SK-N-SH (cell line): ENCODE measurements at regions not wholly inside any gene's neighbourhood (a gene's known extent, or its start where the extent isn't known, plus 50 kb on each side); places are given as distances from the start of the nearest gene placed in this dataset.
"Not testable (repeated sequence)": the region's sequence is repeated elsewhere in the genome, so short reads cannot be mapped to it uniquely, and the experiment has no call there.

Experiments
- CTCF ChIA-PET: fragments of 300-600, 350-600 bp; formaldehyde crosslinking; extraction: SDS; loops from one replicate; lab custom pipeline; 2021; lab: Yijun Ruan, JAX
- POLR2A ChIA-PET: fragments of 350-600 bp; sonication (Branson Sonifier 250); formaldehyde crosslinking; extraction: SDS; loops from one replicate; lab custom pipeline; 2020; ENCODE audit warnings: antibody characterized with exemption, inconsistent platforms; lab: Yijun Ruan, JAX
- DNase-seq: peaks from one replicate; pipeline ENCODE4 v3.0.0; 2012
- H2AFZ ChIP-seq: fragments of 200-600 bp; sonication (generic); 2 replicates; pipeline ENCODE4 v1.8.1; 2016; ENCODE audit warnings: antibody characterized with exemption, mild to moderate bottlenecking, low read depth
- H3F3A ChIP-seq: fragments of 200-600 bp; sonication (generic); replicated peaks from 2 replicates; pipeline ENCODE3; 2016; ENCODE audit warnings: antibody characterized with exemption, mild to moderate bottlenecking; ENCODE audit not compliant: insufficient read depth
- H3K27ac ChIP-seq, 2 experiments: fragments of 200-500 bp in 1 of 2; fragments of 200-600 bp in 1 of 2; sonication (Bioruptor generic) in 1 of 2; sonication (generic), shearing (Covaris generic) in 1 of 2; 2 replicates each; pipeline versions ENCODE4 v1.5.1 to v1.6.1; 2014 to 2016; ENCODE audit warnings: low read depth in 2 of 2, inconsistent platforms in 1 of 2, low read length in 1 of 2, mild to moderate bottlenecking in 1 of 2, mixed read lengths in 1 of 2
- H3K27me3 ChIP-seq: fragments of 200-600 bp; sonication (generic), shearing (Covaris generic); 2 replicates; pipeline ENCODE4 v1.6.1; 2016; ENCODE audit warnings: mixed run types; ENCODE audit not compliant: insufficient read depth
- H3K36me3 ChIP-seq, 2 experiments: fragments of 200-500 bp in 1 of 2; fragments of 200-600 bp in 1 of 2; sonication (Bioruptor generic) in 1 of 2; sonication (generic) in 1 of 2; replicated peaks in 1 of 2; 2 replicates each; pipeline versions ENCODE3 to v1.5.1; 2014 to 2016; ENCODE audit warnings: low read length in 1 of 2, mild to moderate bottlenecking in 1 of 2; ENCODE audit not compliant: insufficient read depth in 2 of 2, control insufficient read depth in 1 of 2
- H3K4me1 ChIP-seq, 2 experiments: fragments of 200-500 bp in 1 of 2; fragments of 200-600 bp in 1 of 2; sonication (Bioruptor generic) in 1 of 2; sonication (generic), shearing (Covaris generic) in 1 of 2; 2 replicates each; pipeline versions ENCODE4 v1.5.1 to v1.6.1; 2014 to 2016; ENCODE audit warnings: low read depth in 1 of 2, low read length in 1 of 2, mixed run types in 1 of 2; ENCODE audit not compliant: insufficient read depth in 2 of 2, control insufficient read depth in 1 of 2
- H3K4me2 ChIP-seq: fragments of 200-600 bp; sonication (generic), shearing (Covaris generic); 2 replicates; pipeline ENCODE4 v1.6.1; 2017; ENCODE audit warnings: mixed run types
- H3K4me3 ChIP-seq, 2 experiments: fragments of 200-500 bp in 1 of 2; fragments of 200-600 bp in 1 of 2; sonication (Bioruptor generic) in 1 of 2; sonication (generic), shearing (Covaris generic) in 1 of 2; 2 replicates each; pipeline versions ENCODE4 v1.5.1 to v1.8.1; 2014 to 2016; ENCODE audit warnings: low read depth in 2 of 2, inconsistent platforms in 1 of 2, low read length in 1 of 2, mild to moderate bottlenecking in 1 of 2, mixed read lengths in 1 of 2, moderate library complexity in 1 of 2
- H3K79me2 ChIP-seq: fragments of 200-600 bp; sonication (generic); 2 replicates; pipeline ENCODE4 v1.8.1; 2017; ENCODE audit warnings: mild to moderate bottlenecking; ENCODE audit not compliant: insufficient read depth
- H3K9ac ChIP-seq: fragments of 200-600 bp; sonication (generic); 2 replicates; pipeline ENCODE4 v1.6.1; 2017; ENCODE audit warnings: mixed run types
- H3K9me2 ChIP-seq: fragments of 200-600 bp; sonication (generic); 2 replicates; pipeline ENCODE4 v1.6.1; 2017; ENCODE audit warnings: mixed run types
- H3K9me3 ChIP-seq: fragments of 200-600 bp; sonication (generic); 2 replicates; pipeline ENCODE4 v1.6.1; 2017; ENCODE audit warnings: mixed run types, mild to moderate bottlenecking, moderate library complexity
- H4K20me1 ChIP-seq: fragments of 200-600 bp; sonication (generic); 2 replicates; pipeline ENCODE4 v1.6.1; 2017; ENCODE audit warnings: mild to moderate bottlenecking, mixed run types; ENCODE audit not compliant: insufficient read depth
- RAD21 ChIP-seq: IDR thresholded peaks from 2 replicates; pipeline ENCODE4 v1.6.1; 2012; ENCODE audit warnings: mild to moderate bottlenecking, low read length
- SMC3 ChIP-seq: IDR thresholded peaks from 2 replicates; pipeline ENCODE4 v1.6.1; 2012; ENCODE audit warnings: low read depth, low read length, improper control_type of control experiment
- WGBS: methylation state at CpG from one replicate; pipeline ENCODE4 v1.1.6; 2017; ENCODE audit warnings: low lambda C conversion rate; 5-methylcytosine and 5-hydroxymethylcytosine counted together
- TF ChIP-seq, protein P1 (sequence below): fragments of 200-600 bp; sonication (generic); IDR thresholded peaks from 2 replicates; pipeline ENCODE4 v1.6.1; 2017; ENCODE audit warnings: antibody characterized with exemption, mild to moderate bottlenecking, moderate library complexity

DNA sequence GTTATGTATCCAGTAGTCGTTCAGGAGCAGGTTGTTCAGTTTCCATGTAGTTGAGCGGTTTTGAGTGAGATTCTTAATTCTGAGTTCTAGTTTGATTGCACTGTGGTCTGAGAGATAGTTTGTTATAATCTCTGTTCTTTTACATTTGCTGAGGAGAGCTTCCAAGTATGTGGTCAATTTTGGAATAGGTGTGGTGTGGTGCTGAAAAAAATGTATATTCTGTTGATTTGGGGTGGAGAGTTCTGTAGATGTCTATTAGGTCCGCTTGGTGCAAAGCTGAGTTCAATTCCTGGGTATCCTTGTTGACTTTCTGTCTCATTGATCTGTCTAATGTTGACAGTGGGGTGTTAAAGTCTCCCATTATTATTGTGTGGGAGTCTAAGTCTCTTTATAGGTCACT, 68.6 kb upstream of the IZUMO1R start:
- H3K9me2 ChIP-seq, H3K4me1 ChIP-seq, H2AFZ ChIP-seq, H3K27ac ChIP-seq, H3K9me3 ChIP-seq, H3F3A ChIP-seq, H3K36me3 ChIP-seq, H3K27me3 ChIP-seq, H3K4me2 ChIP-seq, H4K20me1 ChIP-seq, H3K79me2 ChIP-seq, POLR2A ChIA-PET, H3K9ac ChIP-seq, DNase-seq, CTCF ChIA-PET, H3K4me3 ChIP-seq: not testable (repeated sequence)
- WGBS = 2% methylated on average over 2 of the region's 3 CpGs

DNA sequence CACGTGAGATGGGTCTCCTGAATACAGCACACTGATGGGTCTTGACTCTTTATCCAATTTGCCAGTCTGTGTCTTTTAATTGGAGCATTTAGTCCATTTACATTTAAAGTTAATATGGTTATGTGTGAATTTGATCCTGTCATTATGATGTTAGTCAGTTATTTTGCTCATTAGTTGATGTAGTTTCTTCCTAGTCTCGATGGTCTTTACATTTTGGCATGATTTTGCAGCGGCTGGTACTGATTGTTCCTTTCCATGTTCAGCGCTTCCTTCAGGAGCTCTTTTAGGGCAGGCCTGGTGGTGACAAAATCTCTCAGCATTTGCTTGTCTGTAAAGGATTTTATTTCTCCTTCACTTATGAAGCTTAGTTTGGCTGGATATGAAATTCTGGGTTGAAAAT, 68.0 kb upstream of the IZUMO1R start:
- CTCF ChIA-PET, H3K36me3 ChIP-seq, H3K9ac ChIP-seq, H3F3A ChIP-seq, H3K27me3 ChIP-seq, H2AFZ ChIP-seq, H4K20me1 ChIP-seq, H3K4me2 ChIP-seq, H3K4me1 ChIP-seq, H3K79me2 ChIP-seq, H3K4me3 ChIP-seq, DNase-seq, H3K27ac ChIP-seq, H3K9me2 ChIP-seq, H3K9me3 ChIP-seq, POLR2A ChIA-PET: not testable (repeated sequence)
- 27% methylated on average over 4 of the region's 4 CpGs for WGBS

DNA sequence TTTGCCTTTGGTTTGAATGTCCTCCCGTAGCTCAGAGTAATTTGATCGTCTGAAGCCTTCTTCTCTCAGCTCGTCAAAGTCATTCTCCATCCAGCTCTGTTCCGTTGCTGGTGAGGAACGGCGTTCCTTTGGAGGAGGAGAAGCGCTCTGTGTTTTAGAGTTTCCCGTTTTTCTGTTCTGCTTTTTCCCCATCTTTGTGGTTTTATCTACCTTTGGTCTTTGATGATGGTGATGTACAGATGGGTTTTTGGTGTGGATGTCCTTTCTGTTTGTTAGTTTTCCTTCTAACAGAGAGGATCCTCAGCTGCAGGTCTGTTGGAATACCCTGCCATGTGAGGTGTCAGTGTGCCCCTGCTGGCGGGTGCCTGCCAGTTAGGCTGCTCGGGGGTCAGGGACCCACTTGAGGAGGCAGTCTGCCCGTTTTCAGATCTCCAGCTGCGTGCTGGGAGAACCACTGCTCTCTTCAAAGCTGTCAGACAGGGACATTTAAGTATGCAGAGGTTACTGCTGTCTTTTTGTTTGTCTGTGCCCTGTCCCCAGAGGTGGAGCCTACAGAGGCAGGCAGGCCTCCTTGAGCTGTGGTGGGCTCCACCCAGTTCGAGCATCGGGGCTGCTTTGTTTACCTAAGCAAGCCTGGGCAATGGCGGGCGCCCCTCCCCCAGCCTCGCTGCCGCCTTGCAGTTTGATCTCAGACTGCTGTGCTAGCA, 66.8 kb upstream of the IZUMO1R start:
- H3K4me1 ChIP-seq, H3K36me3 ChIP-seq, H3K9ac ChIP-seq, H3F3A ChIP-seq, H3K9me3 ChIP-seq, POLR2A ChIA-PET, H3K27me3 ChIP-seq, H3K79me2 ChIP-seq, H4K20me1 ChIP-seq, H2AFZ ChIP-seq, H3K9me2 ChIP-seq, H3K27ac ChIP-seq, DNase-seq: not testable (repeated sequence)
- 21% methylated on average over 18 of the region's 18 CpGs for WGBS
- Histone ChIP-seq H3K4me2 (peak overlapping the region; percentile 9; the same call in 1 of the 2 replicates), H3K4me3 (peak overlapping the region; percentile 0 to 13; a peak in 2 of 4 replicates)
- peak; percentile 26; the same call in 1 of the 2 replicates for TF ChIP-seq RAD21
- TF ChIP-seq, protein P1, sequence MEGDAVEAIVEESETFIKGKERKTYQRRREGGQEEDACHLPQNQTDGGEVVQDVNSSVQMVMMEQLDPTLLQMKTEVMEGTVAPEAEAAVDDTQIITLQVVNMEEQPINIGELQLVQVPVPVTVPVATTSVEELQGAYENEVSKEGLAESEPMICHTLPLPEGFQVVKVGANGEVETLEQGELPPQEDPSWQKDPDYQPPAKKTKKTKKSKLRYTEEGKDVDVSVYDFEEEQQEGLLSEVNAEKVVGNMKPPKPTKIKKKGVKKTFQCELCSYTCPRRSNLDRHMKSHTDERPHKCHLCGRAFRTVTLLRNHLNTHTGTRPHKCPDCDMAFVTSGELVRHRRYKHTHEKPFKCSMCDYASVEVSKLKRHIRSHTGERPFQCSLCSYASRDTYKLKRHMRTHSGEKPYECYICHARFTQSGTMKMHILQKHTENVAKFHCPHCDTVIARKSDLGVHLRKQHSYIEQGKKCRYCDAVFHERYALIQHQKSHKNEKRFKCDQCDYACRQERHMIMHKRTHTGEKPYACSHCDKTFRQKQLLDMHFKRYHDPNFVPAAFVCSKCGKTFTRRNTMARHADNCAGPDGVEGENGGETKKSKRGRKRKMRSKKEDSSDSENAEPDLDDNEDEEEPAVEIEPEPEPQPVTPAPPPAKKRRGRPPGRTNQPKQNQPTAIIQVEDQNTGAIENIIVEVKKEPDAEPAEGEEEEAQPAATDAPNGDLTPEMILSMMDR = peak; percentile 30
- 0 out of 2 replicates have a peak, but pooled peaks have one; percentile 2 for TF ChIP-seq SMC3
- CTCF ChIA-PET = interaction anchor here (0.6 to 1.2 kb wide), 8 partner anchors 22 to 342 kb away, joined by 3 to 4 read pairs (median 3); no protein-coding TSS in a partner anchor

DNA sequence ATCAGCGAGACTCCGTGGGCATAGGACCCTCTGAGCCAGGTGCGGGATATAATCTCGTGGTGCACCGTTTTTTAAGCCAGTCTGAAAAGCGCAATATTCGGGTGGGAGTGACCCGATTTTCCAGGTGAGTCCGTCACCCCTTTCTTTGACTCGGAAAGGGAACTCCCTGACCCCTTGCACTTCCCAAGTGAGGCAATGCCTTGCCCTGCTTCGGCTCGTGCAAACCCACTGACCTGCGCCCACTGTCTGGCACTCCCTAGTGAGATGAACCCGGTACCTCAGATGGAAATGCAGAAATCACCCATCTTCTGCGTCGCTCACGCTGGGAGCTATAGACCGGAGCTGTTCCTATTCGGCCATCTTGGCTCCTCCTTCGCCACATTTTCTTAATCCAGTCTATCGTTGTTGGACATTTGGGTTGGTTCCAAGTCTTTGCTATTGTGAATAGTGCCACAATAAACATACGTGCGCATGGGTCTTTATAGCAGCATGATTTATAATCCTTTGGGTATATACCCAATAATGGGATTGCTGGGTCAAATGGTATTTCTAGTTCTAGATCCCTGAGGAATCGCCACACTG, 66.1 kb upstream of the IZUMO1R start:
- H3K36me3 ChIP-seq, H3K9me3 ChIP-seq, H3K27me3 ChIP-seq, H3K79me2 ChIP-seq, DNase-seq, H3K9ac ChIP-seq, H3K9me2 ChIP-seq, H3K27ac ChIP-seq, H3F3A ChIP-seq, H3K4me1 ChIP-seq, H2AFZ ChIP-seq, H4K20me1 ChIP-seq, POLR2A ChIA-PET: not testable (repeated sequence)
- CTCF ChIA-PET = interaction anchor here (0.7 to 1.2 kb wide), 5 partner anchors 39 to 343 kb away, joined by 3 to 4 read pairs (median 3); no protein-coding TSS in a partner anchor
- peak overlapping the region; percentile 9; the same call in 1 of the 2 replicates for H3K4me2 ChIP-seq
- H3K4me3 ChIP-seq = peak overlapping the region; percentile 0 to 13; a peak in 2 of 4 replicates
- WGBS = 41% methylated on average over 24 of the region's 24 CpGs

DNA sequence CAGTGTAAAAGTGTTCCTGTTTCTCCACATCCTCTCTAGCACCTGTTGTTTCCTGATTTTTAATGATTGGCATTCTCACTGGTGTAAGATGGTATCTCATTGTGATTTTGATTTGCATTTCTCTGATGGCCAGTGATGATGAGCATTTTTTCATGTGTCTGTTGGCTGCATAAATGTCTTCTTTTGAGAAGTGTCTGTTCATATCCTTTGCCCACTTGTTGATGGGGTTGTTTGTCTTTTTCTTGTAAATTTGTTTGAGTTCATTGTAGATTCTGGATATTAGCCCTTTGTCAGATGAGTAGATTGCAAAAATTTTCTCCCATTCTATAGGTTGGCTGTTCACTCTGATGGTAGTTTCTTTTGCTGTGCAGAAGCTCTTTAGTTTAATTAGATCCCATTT, 65.6 kb upstream of the IZUMO1R start:
- H3K4me1 ChIP-seq, H3K9me3 ChIP-seq, H3K9ac ChIP-seq, H3K9me2 ChIP-seq, DNase-seq, H3F3A ChIP-seq, H3K79me2 ChIP-seq, H3K4me3 ChIP-seq, POLR2A ChIA-PET, H3K27me3 ChIP-seq, H3K36me3 ChIP-seq, H2AFZ ChIP-seq, H3K4me2 ChIP-seq, H4K20me1 ChIP-seq, H3K27ac ChIP-seq: not testable (repeated sequence)
- CTCF ChIA-PET = interaction anchor here (1.0 kb wide), 1 partner anchor 307 kb away, joined by 3 read pairs; no protein-coding TSS in a partner anchor
